ENCODE measurements at regions not wholly inside any gene's neighbourhood (a gene's known extent, or its start where the extent isn't known, plus 50 kb on each side); places are given as distances from the start of the nearest gene placed in this dataset.

DNA sequence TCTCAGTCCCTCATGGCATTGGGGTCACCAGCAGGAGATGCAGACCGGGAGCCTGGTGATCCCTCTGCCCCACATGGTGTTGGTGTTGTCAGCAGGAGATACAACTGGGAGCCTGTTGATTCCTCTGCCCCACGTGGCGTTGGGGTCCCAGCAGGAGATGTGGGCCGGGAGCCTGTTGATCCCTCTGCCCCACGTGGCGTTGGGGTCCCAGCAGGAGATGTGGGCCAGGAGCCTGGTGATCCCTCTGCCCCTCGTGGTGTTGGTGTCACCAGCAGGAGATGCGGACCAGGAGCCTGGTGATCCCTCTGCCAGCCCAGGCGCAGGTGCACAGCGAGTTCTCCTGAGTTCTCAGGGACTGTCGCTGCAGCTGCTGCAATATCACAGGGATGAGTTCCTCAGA is 229.6 kb upstream of the C1orf174 start:
- Histone ChIP-seq H3K4me1 (ENCODE audit: control insufficient read depth, low read length) (peaks cover 12% of the 10 kb centered on the region), H3K27ac (ENCODE audit: low read depth, low read length) (no peak overlapping the region), H3K9me3 (ENCODE audit: control insufficient read depth, insufficient read depth, low read length) (no peaks in the 10 kb centered on the region), H3K4me3 (ENCODE audit: low read length) (no peak overlapping the region), H3F3A (ENCODE audit: control insufficient read depth, insufficient read depth) (no peaks in the 10 kb centered on the region), H3K9me2 (replicated peaks; ENCODE audit: control insufficient read depth, low read length) (no peaks in the 10 kb centered on the region), H3K79me2 (ENCODE audit: control insufficient read depth, low read length) (no peaks in the 10 kb centered on the region), H3K27me3 (ENCODE audit: control insufficient read depth, low read length) (no peaks in the 10 kb centered on the region), H4K20me1 (ENCODE audit: control insufficient read depth, insufficient read depth, low read depth, low read length) (no peaks in the 10 kb centered on the region), H3K36me3 (ENCODE audit: control insufficient read depth, low read length) (no peaks in the 10 kb centered on the region), H3K4me2 (ENCODE audit: low read length) (no peak overlapping the region)
- TF ChIP-seq, protein P1, sequence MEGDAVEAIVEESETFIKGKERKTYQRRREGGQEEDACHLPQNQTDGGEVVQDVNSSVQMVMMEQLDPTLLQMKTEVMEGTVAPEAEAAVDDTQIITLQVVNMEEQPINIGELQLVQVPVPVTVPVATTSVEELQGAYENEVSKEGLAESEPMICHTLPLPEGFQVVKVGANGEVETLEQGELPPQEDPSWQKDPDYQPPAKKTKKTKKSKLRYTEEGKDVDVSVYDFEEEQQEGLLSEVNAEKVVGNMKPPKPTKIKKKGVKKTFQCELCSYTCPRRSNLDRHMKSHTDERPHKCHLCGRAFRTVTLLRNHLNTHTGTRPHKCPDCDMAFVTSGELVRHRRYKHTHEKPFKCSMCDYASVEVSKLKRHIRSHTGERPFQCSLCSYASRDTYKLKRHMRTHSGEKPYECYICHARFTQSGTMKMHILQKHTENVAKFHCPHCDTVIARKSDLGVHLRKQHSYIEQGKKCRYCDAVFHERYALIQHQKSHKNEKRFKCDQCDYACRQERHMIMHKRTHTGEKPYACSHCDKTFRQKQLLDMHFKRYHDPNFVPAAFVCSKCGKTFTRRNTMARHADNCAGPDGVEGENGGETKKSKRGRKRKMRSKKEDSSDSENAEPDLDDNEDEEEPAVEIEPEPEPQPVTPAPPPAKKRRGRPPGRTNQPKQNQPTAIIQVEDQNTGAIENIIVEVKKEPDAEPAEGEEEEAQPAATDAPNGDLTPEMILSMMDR (IDR thresholded peaks at IDR 0.05; ENCODE audit: low read depth, low read length, poor library complexity, severe bottlenecking): no peak
- TF ChIP-seq EZH2phosphoT487 (IDR thresholded peaks at IDR 0.05; ENCODE audit: borderline replicate concordance, low read length): no peak

DNA sequence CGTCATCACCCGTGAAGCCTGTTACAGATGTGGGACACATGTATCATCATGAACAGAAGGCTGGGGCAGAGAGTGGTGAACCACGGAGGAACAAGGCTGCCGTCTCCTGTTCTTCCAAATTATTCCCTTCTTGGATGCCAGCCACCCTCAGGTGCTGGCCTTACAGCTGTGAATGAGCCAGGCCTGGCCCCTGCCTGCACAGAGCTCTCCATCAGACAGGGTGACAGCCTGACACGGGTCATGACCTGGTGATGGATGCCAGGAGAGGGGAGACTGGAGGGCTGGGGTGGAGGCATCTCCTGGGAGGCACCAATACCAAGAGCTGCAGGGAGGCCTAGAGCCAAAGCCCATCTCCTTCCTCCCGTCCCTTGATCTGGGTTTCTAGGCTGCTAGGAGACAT is 230.0 kb upstream of the C1orf174 start:
- Histone ChIP-seq H3K4me3 (ENCODE audit: low read length) (no peak overlapping the region), H3K36me3 (ENCODE audit: control insufficient read depth, low read length) (no peaks in the 10 kb centered on the region), H3K27me3 (ENCODE audit: control insufficient read depth, low read length) (no peaks in the 10 kb centered on the region), H3F3A (ENCODE audit: control insufficient read depth, insufficient read depth) (no peaks in the 10 kb centered on the region), H4K20me1 (ENCODE audit: control insufficient read depth, insufficient read depth, low read depth, low read length) (no peaks in the 10 kb centered on the region), H3K79me2 (ENCODE audit: control insufficient read depth, low read length) (no peaks in the 10 kb centered on the region), H3K9me3 (ENCODE audit: control insufficient read depth, insufficient read depth, low read length) (no peaks in the 10 kb centered on the region; the same call in 1 of the 2 replicates), H3K9me2 (replicated peaks; ENCODE audit: control insufficient read depth, low read length) (no peaks in the 10 kb centered on the region), H3K4me1 (ENCODE audit: control insufficient read depth, low read length) (peaks cover 12% of the 10 kb centered on the region), H3K4me2 (ENCODE audit: low read length) (no peak overlapping the region), H3K27ac (ENCODE audit: low read depth, low read length) (no peak overlapping the region)
- TF ChIP-seq, protein P1 (IDR thresholded peaks at IDR 0.05; ENCODE audit: low read depth, low read length, poor library complexity, severe bottlenecking): no peak
- no peak for TF ChIP-seq EZH2phosphoT487 (IDR thresholded peaks at IDR 0.05; ENCODE audit: borderline replicate concordance, low read length)

DNA sequence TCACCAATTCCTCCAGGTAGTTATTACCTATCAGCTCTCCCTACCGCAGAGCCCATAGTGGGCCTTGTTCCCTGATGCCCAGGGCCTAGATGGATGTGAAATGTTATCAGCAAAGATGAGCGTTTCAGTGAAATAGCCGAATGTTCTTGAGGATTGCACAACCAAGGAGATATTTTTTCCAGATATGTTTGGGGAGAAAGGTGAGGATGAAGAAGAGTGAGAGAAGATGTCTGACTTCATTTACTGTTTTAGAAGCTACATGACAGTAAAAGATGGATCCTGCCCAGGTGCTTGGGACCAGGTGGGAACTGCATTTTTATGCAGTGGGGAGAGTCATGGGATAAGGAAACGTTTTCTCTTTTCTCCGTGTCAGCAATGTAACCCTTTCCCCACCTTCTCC is 231.7 kb upstream of the C1orf174 start:
- H3F3A ChIP-seq (ENCODE audit: control insufficient read depth, insufficient read depth): peaks cover 7% of the 10 kb centered on the region
- H3K9me3 ChIP-seq (ENCODE audit: control insufficient read depth, insufficient read depth, low read length): peaks cover 13% of the 10 kb centered on the region; the same call in 1 of the 2 replicates
- H3K27me3 ChIP-seq (ENCODE audit: control insufficient read depth, low read length): no peaks in the 10 kb centered on the region
- H3K4me2 ChIP-seq (ENCODE audit: low read length): no peak overlapping the region
- H3K9me2 ChIP-seq (replicated peaks; ENCODE audit: control insufficient read depth, low read length): no peaks in the 10 kb centered on the region
- no peak overlapping the region for H3K4me3 ChIP-seq (ENCODE audit: low read length)
- H3K4me1 ChIP-seq (ENCODE audit: control insufficient read depth, low read length): peaks cover 7% of the 10 kb centered on the region
- TF ChIP-seq EZH2phosphoT487 (IDR thresholded peaks at IDR 0.05; ENCODE audit: borderline replicate concordance, low read length): no peak
- TF ChIP-seq, protein P1 (IDR thresholded peaks at IDR 0.05; ENCODE audit: low read depth, low read length, poor library complexity, severe bottlenecking): no peak
- H3K36me3 ChIP-seq (ENCODE audit: control insufficient read depth, low read length): no peaks in the 10 kb centered on the region
- no peaks in the 10 kb centered on the region for H3K79me2 ChIP-seq (ENCODE audit: control insufficient read depth, low read length)
- H4K20me1 ChIP-seq (ENCODE audit: control insufficient read depth, insufficient read depth, low read depth, low read length): no peaks in the 10 kb centered on the region
- H3K27ac ChIP-seq (ENCODE audit: low read depth, low read length): no peak overlapping the region

Measured in DOHH2 (cell line).